H1 (cell line): ENCODE measurements at regions not wholly inside any gene's neighbourhood (a gene's known extent, or its start where the extent isn't known, plus 50 kb on each side); places are given as distances from the start of the nearest gene placed in this dataset.
"Not testable (repeated sequence)": the region's sequence is repeated elsewhere in the genome, so short reads cannot be mapped to it uniquely, and the experiment has no call there.

Source experiments
- CTCF ChIA-PET: fragments of 300-600 bp; sonication (Branson Sonifier 250); formaldehyde crosslinking; loops from one replicate; lab custom pipeline; 2021; ENCODE audit not compliant: partially characterized antibody; lab: Charles Lee
- POLR2A ChIA-PET: fragments of 300-600 bp; sonication (Branson Sonifier 250); formaldehyde crosslinking; loops from one replicate; lab custom pipeline; 2021; ENCODE audit warnings: inconsistent platforms; ENCODE audit not compliant: partially characterized antibody; lab: Charles Lee
- DNase-seq, 2 experiments: peaks; one replicate each; pipeline versions ENCODE4 v3.0.0 to v3.0.0-alpha.2; 2010 to 2022; ENCODE audit warnings: low spot score in 2 of 2, low read depth in 1 of 2, mixed read lengths in 1 of 2
- FAIRE-seq: peaks from 2 replicates; lab custom pipeline; 2011; peaks lifted over from hg19 to GRCh38; lab: Jason Lieb, UNC
- H2AFZ ChIP-seq: 2 replicates; pipeline ENCODE4 v1.8.1; 2012; ENCODE audit warnings: low read length, inconsistent platforms
- H2AK5ac ChIP-seq: 2 replicates; pipeline ENCODE4 v1.6.1; 2013; ENCODE audit warnings: low read depth, low read length
- H2BK120ac ChIP-seq: replicated peaks from 2 replicates; pipeline ENCODE3; 2013; ENCODE audit warnings: low read depth, low read length, inconsistent platforms
- H2BK12ac ChIP-seq: 2 replicates; pipeline ENCODE4 v1.6.1; 2013; ENCODE audit warnings: low read depth, low read length
- H2BK15ac ChIP-seq: 2 replicates; pipeline ENCODE4 v1.6.1; 2013; ENCODE audit warnings: low read length
- H2BK20ac ChIP-seq: 2 replicates; pipeline ENCODE4 v1.6.1; 2013; ENCODE audit warnings: low read length
- H2BK5ac ChIP-seq: 2 replicates; pipeline ENCODE4 v1.6.1; 2013; ENCODE audit warnings: low read depth, low read length
- H3K14ac ChIP-seq: 2 replicates; pipeline ENCODE4 v1.6.1; 2013; ENCODE audit warnings: inconsistent platforms; ENCODE audit not compliant: insufficient read length
- H3K18ac ChIP-seq: 2 replicates; pipeline ENCODE4 v1.6.1; 2013; ENCODE audit warnings: low read length; ENCODE audit errors: extremely low read depth
- H3K23ac ChIP-seq: 2 replicates; pipeline ENCODE4 v1.6.1; 2013; ENCODE audit warnings: inconsistent platforms; ENCODE audit not compliant: insufficient read length
- H3K23me2 ChIP-seq: 2 replicates; pipeline ENCODE4 v1.6.1; 2013; ENCODE audit warnings: low read depth, low read length
- H3K27ac ChIP-seq: 2 replicates; pipeline ENCODE4 v1.6.1; 2011; ENCODE audit warnings: low read depth, low read length, inconsistent platforms
- H3K27me3 ChIP-seq, 4 experiments: replicated peaks in 1 of 4; 1 replicate in 1 of 4; 2 replicates in 3 of 4; pipeline versions ENCODE4 v1.6.1 to v1.8.1; 2011 to 2013; ENCODE audit warnings: low read length in 3 of 4, mild to moderate bottlenecking in 3 of 4, inconsistent platforms in 2 of 4, mixed read lengths in 2 of 4, moderate library complexity in 1 of 4; ENCODE audit not compliant: control insufficient read depth in 3 of 4, insufficient read depth in 3 of 4; ENCODE audit errors: extremely low read depth in 1 of 4
- H3K36me3 ChIP-seq, 4 experiments: 2 replicates each; pipeline versions ENCODE4 v1.6.1 to v1.8.1; 2011 to 2013; ENCODE audit warnings: mild to moderate bottlenecking in 4 of 4, low read length in 3 of 4, moderate library complexity in 2 of 4, control low read depth in 1 of 4, inconsistent platforms in 1 of 4; ENCODE audit not compliant: insufficient read depth in 4 of 4, control insufficient read depth in 2 of 4
- H3K4ac ChIP-seq: replicated peaks from 2 replicates; pipeline ENCODE3; 2013; ENCODE audit warnings: low read length, low read depth, mixed read lengths, inconsistent platforms; ENCODE audit not compliant: insufficient read length
- H3K4me1 ChIP-seq, 4 experiments: replicated peaks in 1 of 4; 1 replicate in 1 of 4; 2 replicates in 3 of 4; pipeline versions ENCODE4 v1.6.1 to v1.8.1; 2011 to 2013; ENCODE audit warnings: low read length in 3 of 4, inconsistent platforms in 2 of 4, mixed read lengths in 1 of 4; ENCODE audit not compliant: insufficient read depth in 4 of 4, control insufficient read depth in 3 of 4
- H3K4me2 ChIP-seq, 2 experiments: 2 replicates each; pipeline versions ENCODE4 v1.6.1 to v1.8.1; 2011 to 2013; ENCODE audit warnings: low read depth in 2 of 2, low read length in 2 of 2, control low read depth in 1 of 2, inconsistent platforms in 1 of 2, mild to moderate bottlenecking in 1 of 2; ENCODE audit not compliant: insufficient read depth in 1 of 2
- H3K4me3 ChIP-seq, 4 experiments: fragments of 200-600, 300-600 bp in 1 of 4; sonication (generic), shearing (Covaris generic), sonication (Bioruptor Twin) in 1 of 4; 2 replicates each; pipeline versions ENCODE4 v1.5.1 to v1.8.1; 2011 to 2016; ENCODE audit warnings: low read length in 4 of 4, low read depth in 3 of 4, control low read depth in 2 of 4, inconsistent platforms in 2 of 4, mild to moderate bottlenecking in 2 of 4, mixed read lengths in 1 of 4, moderate library complexity in 1 of 4; ENCODE audit not compliant: insufficient read depth in 2 of 4; ENCODE audit errors: extremely low read depth in 1 of 4
- H3K56ac ChIP-seq: replicated peaks from 2 replicates; pipeline ENCODE3; 2013; ENCODE audit warnings: low read depth, mild to moderate bottlenecking, mixed read lengths, low read length, inconsistent platforms; ENCODE audit not compliant: insufficient read length
- H3K79me1 ChIP-seq: 2 replicates; pipeline ENCODE4 v1.6.1; 2013; ENCODE audit warnings: low read depth, low read length, control low read depth
- H3K79me2 ChIP-seq, 2 experiments: 2 replicates each; pipeline versions ENCODE4 v1.6.1 to v1.8.1; 2012 to 2013; ENCODE audit warnings: low read length in 2 of 2, mild to moderate bottlenecking in 2 of 2, inconsistent platforms in 1 of 2; ENCODE audit not compliant: insufficient read depth in 2 of 2, control insufficient read depth in 1 of 2
- H3K9ac ChIP-seq, 4 experiments: replicated peaks in 1 of 4; 1 replicate in 1 of 4; 2 replicates in 3 of 4; pipeline versions ENCODE4 v1.6.1 to v1.8.1; 2011 to 2013; ENCODE audit warnings: low read depth in 3 of 4, low read length in 3 of 4, control low read depth in 2 of 4, mild to moderate bottlenecking in 2 of 4, moderate library complexity in 2 of 4, inconsistent platforms in 1 of 4; ENCODE audit errors: extremely low read depth in 1 of 4
- H3K9me3 ChIP-seq, 2 experiments: 2 replicates each; pipeline versions ENCODE4 v1.6.1 to v1.8.1; 2012 to 2013; ENCODE audit warnings: mild to moderate bottlenecking in 2 of 2, moderate library complexity in 2 of 2, control low read depth in 1 of 2, inconsistent platforms in 1 of 2, low read depth in 1 of 2, low read length in 1 of 2, mixed read lengths in 1 of 2; ENCODE audit not compliant: insufficient read depth in 2 of 2
- H4K20me1 ChIP-seq, 2 experiments: replicated peaks in 1 of 2; 2 replicates each; pipeline versions ENCODE3 to v1.8.1; 2011 to 2013; ENCODE audit warnings: inconsistent platforms in 2 of 2, low read length in 2 of 2, mild to moderate bottlenecking in 1 of 2; ENCODE audit not compliant: insufficient read depth in 2 of 2, control insufficient read depth in 1 of 2
- H4K5ac ChIP-seq: 2 replicates; pipeline ENCODE4 v1.6.1; 2013; ENCODE audit warnings: low read length, low read depth, mixed read lengths, inconsistent platforms; ENCODE audit not compliant: insufficient read length
- H4K8ac ChIP-seq: 2 replicates; pipeline ENCODE4 v1.8.0; 2013; ENCODE audit warnings: mild to moderate bottlenecking, moderate library complexity, low read length, inconsistent platforms; ENCODE audit not compliant: insufficient read depth; ENCODE audit errors: extremely low read depth
- H4K91ac ChIP-seq: replicated peaks from 2 replicates; pipeline ENCODE3; 2013; ENCODE audit warnings: low read length, mixed read lengths, inconsistent platforms; ENCODE audit not compliant: insufficient read length
- ASH2L ChIP-seq: fragments of 200-600, 300-600 bp; sonication (generic); IDR thresholded peaks from one replicate; pipeline ENCODE4 v1.7.1; 2017; ENCODE audit warnings: low read length
- SIX5 ChIP-seq: IDR thresholded peaks from 2 replicates; pipeline ENCODE4 v1.6.1; 2011; ENCODE audit warnings: mild to moderate bottlenecking, low read depth, low read length
- TBP ChIP-seq: IDR thresholded peaks from 2 replicates; pipeline ENCODE4 v1.6.1; 2011; ENCODE audit warnings: low read depth, low read length, improper control_type of control experiment
- WGBS, 2 experiments: shearing (Covaris generic) in 1 of 2; methylation state at CpG; one replicate each; pipeline versions ENCODE4 v1.1.6 to v1.1.7; 2013 to 2015; ENCODE audit warnings: low lambda C conversion rate in 2 of 2, mixed read lengths in 2 of 2, inconsistent platforms in 1 of 2, low coverage in 1 of 2, missing lambda C conversion rate in 1 of 2; ENCODE audit not compliant: insufficient replicate concordance in 2 of 2, insufficient coverage in 1 of 2, insufficient read length in 1 of 2; ENCODE audit errors: extremely low coverage in 1 of 2, missing lambda C conversion rate in 1 of 2; 5-methylcytosine and 5-hydroxymethylcytosine counted together

- Histone ChIP-seq H3K56ac (no peak overlapping the region), H2AK5ac (no peak overlapping the region), H3K4me1 (no peaks in the 10 kb centered on the region), H3K4me2 (no peak overlapping the region), H3K36me3 (no peaks in the 10 kb centered on the region), H3K79me2 (no peaks in the 10 kb centered on the region), H2BK15ac (no peak overlapping the region), H3K14ac (no peak overlapping the region), H3K4me3 (no peak overlapping the region), H2BK5ac (no peak overlapping the region), H2BK120ac (no peak overlapping the region), H2AFZ (no peak overlapping the region), H3K27me3 (no peaks in the 10 kb centered on the region), H4K91ac (no peak overlapping the region), H3K23me2 (no peaks in the 10 kb centered on the region), H4K20me1 (no peaks in the 10 kb centered on the region), H3K18ac (no peak overlapping the region), H4K8ac (no peak overlapping the region), H3K27ac (no peak overlapping the region), H2BK20ac (no peak overlapping the region), H3K9me3 (no peaks in the 10 kb centered on the region), H3K4ac (no peak overlapping the region), H3K9ac (no peak overlapping the region), H2BK12ac (no peak overlapping the region), H3K79me1 (no peaks in the 10 kb centered on the region), H4K5ac (no peak overlapping the region), H3K23ac (no peak overlapping the region)
- no peak for TF ChIP-seq SIX5
- TF ChIP-seq ASH2L, result no peak
- no peak for TF ChIP-seq TBP
- CTCF ChIA-PET, result no interaction called here
- WGBS, 2 experiments, result 94% methylated on average over 2 of the region's 2 CpGs; no CpG with 5 or more reads in 1 of the 2 experiments
- POLR2A ChIA-PET, result no interaction called here
- DNase-seq, result no peak
- no peak for FAIRE-seq
Observed at GRCh38 chr15:53122818-53123217, 332.7 kb upstream of the ONECUT1 start.

GRCh38 chr15:53116915-53117314, 326.8 kb upstream of the ONECUT1 start:
- H2BK20ac ChIP-seq, H4K91ac ChIP-seq, H2AK5ac ChIP-seq, DNase-seq, H3K36me3 ChIP-seq, H3K14ac ChIP-seq, H3K23me2 ChIP-seq, H2BK12ac ChIP-seq, H2BK15ac ChIP-seq, H2AFZ ChIP-seq, H2BK120ac ChIP-seq, H4K8ac ChIP-seq, H3K79me2 ChIP-seq, H3K9ac ChIP-seq, POLR2A ChIA-PET, H3K4me1 ChIP-seq, H3K23ac ChIP-seq, H3K56ac ChIP-seq, H3K18ac ChIP-seq, H4K20me1 ChIP-seq, H3K4me2 ChIP-seq, H3K4ac ChIP-seq, H4K5ac ChIP-seq, H3K79me1 ChIP-seq, CTCF ChIA-PET, H3K27ac ChIP-seq, FAIRE-seq, H3K9me3 ChIP-seq, H3K4me3 ChIP-seq, H3K27me3 ChIP-seq, H2BK5ac ChIP-seq: not testable (repeated sequence)
